Neural cell (in vitro differentiated cells): ENCODE measurements at regions not wholly inside any gene's neighbourhood (a gene's known extent, or its start where the extent isn't known, plus 50 kb on each side); places are given as distances from the start of the nearest gene placed in this dataset.

ENCODE experiments used
- CTCF ChIP-seq: fragments of 450-650 bp; IDR thresholded peaks from 2 replicates; pipeline ENCODE4 v1.5.1; 2014; ENCODE audit warnings: antibody characterized with exemption, mild to moderate bottlenecking, moderate library complexity; ENCODE audit not compliant: poor library complexity, severe bottlenecking
- EP300 ChIP-seq: fragments of 450-650 bp; conservative IDR thresholded peaks from 2 replicates; pipeline ENCODE4 v1.6.1; 2014; ENCODE audit warnings: antibody characterized with exemption, mild to moderate bottlenecking, moderate library complexity; ENCODE audit not compliant: poor library complexity, severe bottlenecking
- EZH2 ChIP-seq: fragments of 200-600, 300-800 bp; shearing (Covaris generic), sonication (generic); IDR thresholded peaks from 2 replicates; pipeline ENCODE4 v1.6.1; 2014; ENCODE audit warnings: antibody characterized with exemption, low read length, borderline replicate concordance, mild to moderate bottlenecking; ENCODE audit not compliant: insufficient read depth, poor library complexity, severe bottlenecking
- MXI1 ChIP-seq: fragments of 450-650 bp; conservative IDR thresholded peaks from 2 replicates; pipeline ENCODE4 v1.6.1; 2014; ENCODE audit warnings: antibody characterized with exemption, mild to moderate bottlenecking; ENCODE audit not compliant: poor library complexity, severe bottlenecking
- POLR2AphosphoS5 ChIP-seq: IDR thresholded peaks from 2 replicates; pipeline ENCODE4 v1.6.1; 2012
- RAD21 ChIP-seq: fragments of 450-650 bp; conservative IDR thresholded peaks from 2 replicates; pipeline ENCODE4 v1.6.1; 2014; ENCODE audit warnings: antibody characterized with exemption, mild to moderate bottlenecking, moderate library complexity
- REST ChIP-seq: IDR thresholded peaks from 2 replicates; pipeline ENCODE4 v1.6.1; 2012; ENCODE audit warnings: borderline replicate concordance

GRCh38 chr11:32328392-32328791 lies 106.9 kb downstream of the WT1 start:
- no peak for TF ChIP-seq CTCF
- TF ChIP-seq POLR2AphosphoS5 = no peak
- no peak for TF ChIP-seq EZH2
- no peak for TF ChIP-seq EP300
- no peak for TF ChIP-seq RAD21
- no peak for TF ChIP-seq MXI1
- TF ChIP-seq REST = no peak
